ENCODE measurements at regions not wholly inside any gene's neighbourhood (a gene's known extent, or its start where the extent isn't known, plus 50 kb on each side); places are given as distances from the start of the nearest gene placed in this dataset.
"Not testable (repeated sequence)": the region's sequence is repeated elsewhere in the genome, so short reads cannot be mapped to it uniquely, and the experiment has no call there.

DNA sequence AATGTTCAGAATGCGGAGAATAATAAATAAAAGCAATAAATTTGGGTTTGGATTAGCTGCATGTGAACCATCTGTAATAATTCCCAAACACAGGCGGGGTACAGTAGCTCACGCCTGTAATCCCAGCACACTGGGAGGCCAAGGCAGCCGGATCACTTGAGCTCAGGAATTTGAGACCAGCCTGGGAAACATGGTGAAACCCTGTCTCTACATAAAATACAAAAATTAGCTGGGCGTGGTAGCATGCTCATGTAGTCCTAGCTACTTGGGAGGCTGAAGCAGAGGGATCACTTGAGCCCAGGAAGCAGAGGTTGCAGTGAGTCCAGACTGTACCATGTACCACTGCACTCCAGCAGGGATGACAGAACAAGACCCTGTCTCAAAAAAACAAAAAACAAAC is 53.9 kb upstream of the KCTD7 start:
- not testable (repeated sequence) for DNase-seq (ENCODE audit: low read depth in 2 of 2)

DNA sequence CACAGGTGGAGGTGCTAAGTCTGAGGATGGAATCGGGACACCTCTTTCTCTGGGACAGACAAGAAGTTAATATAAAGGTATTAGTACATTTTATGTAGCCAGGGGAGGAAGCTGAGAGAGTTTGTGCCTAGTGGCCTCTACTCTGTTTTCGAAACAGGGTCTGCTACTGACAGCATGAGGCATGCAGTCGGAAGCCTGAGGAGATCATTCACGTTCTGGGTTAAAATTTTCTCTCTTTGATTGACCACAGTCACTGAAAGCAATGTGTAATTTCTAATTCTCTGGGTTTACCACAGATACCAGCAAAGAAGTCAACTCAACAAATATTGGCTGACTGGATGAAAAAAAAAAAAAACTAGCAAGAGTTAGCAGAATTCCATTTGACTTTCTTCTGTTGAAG is 53.3 kb upstream of the KCTD7 start:
- DNase-seq (ENCODE audit: low read depth in 2 of 2): no peak

DNA sequence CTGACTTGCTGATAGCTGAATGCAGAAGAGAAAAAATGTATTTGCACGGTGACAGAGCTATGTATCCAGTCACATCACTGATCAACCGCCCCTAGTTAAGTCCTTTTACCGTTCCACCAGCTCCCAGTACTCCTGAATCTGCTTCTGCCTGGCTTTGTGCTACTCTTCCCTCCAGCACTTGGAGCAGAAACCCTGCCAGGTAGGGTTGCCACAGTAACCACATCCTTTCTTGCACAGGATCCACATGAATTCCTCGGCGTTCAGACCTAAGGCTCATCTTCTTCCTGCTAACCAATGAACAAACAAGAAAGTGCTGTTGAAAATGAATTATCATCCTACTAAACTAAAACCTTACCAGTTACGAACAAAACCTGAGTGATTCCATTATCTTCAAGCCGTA is 52.0 kb upstream of the KCTD7 start:
- DNase-seq (ENCODE audit: low read depth in 2 of 2): no peak
